ENCODE measurements at regions not wholly inside any gene's neighbourhood (a gene's known extent, or its start where the extent isn't known, plus 50 kb on each side); places are given as distances from the start of the nearest gene placed in this dataset.

DNA sequence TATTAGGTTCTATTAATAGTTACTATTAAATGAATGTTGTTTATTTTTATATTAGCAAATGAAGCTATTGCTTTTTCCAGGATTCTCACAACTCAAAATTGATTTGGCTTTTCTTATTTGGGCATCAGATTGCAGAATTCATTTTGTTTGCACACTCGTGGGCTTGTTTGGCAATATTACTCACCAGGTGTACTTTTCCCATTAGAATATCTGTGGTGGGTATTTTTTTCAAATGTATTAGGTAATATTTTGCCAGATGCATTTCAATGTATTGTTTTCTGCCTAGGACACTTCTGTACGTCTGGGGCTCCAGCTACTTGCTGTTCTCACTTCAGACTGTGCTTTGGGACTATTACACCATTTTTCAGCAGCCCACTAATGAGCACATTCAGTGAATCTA is 108.0 kb upstream of the GHR start:
- TF ChIP-seq FOSL1 (IDR thresholded peaks at IDR 0.05; ENCODE audit: low read depth) (no peak), EZH2 (IDR thresholded peaks at IDR 0.05) (no peak)
- TF ChIP-seq, protein P1, sequence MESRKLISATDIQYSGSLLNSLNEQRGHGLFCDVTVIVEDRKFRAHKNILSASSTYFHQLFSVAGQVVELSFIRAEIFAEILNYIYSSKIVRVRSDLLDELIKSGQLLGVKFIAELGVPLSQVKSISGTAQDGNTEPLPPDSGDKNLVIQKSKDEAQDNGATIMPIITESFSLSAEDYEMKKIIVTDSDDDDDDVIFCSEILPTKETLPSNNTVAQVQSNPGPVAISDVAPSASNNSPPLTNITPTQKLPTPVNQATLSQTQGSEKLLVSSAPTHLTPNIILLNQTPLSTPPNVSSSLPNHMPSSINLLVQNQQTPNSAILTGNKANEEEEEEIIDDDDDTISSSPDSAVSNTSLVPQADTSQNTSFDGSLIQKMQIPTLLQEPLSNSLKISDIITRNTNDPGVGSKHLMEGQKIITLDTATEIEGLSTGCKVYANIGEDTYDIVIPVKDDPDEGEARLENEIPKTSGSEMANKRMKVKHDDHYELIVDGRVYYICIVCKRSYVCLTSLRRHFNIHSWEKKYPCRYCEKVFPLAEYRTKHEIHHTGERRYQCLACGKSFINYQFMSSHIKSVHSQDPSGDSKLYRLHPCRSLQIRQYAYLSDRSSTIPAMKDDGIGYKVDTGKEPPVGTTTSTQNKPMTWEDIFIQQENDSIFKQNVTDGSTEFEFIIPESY (IDR thresholded peaks at IDR 0.05; ENCODE audit: extremely low read depth, insufficient replicate concordance, low read length): no peak
- TF ChIP-seq, protein P2, sequence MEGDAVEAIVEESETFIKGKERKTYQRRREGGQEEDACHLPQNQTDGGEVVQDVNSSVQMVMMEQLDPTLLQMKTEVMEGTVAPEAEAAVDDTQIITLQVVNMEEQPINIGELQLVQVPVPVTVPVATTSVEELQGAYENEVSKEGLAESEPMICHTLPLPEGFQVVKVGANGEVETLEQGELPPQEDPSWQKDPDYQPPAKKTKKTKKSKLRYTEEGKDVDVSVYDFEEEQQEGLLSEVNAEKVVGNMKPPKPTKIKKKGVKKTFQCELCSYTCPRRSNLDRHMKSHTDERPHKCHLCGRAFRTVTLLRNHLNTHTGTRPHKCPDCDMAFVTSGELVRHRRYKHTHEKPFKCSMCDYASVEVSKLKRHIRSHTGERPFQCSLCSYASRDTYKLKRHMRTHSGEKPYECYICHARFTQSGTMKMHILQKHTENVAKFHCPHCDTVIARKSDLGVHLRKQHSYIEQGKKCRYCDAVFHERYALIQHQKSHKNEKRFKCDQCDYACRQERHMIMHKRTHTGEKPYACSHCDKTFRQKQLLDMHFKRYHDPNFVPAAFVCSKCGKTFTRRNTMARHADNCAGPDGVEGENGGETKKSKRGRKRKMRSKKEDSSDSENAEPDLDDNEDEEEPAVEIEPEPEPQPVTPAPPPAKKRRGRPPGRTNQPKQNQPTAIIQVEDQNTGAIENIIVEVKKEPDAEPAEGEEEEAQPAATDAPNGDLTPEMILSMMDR (IDR thresholded peaks at IDR 0.05 in 2 of 3, conservative IDR thresholded peaks at IDR 0.05 in 1 of 3; ENCODE audit: borderline replicate concordance in 1 of 3, insufficient read depth in 1 of 3, low read depth in 2 of 3, low read length in 2 of 3): no peak
